ENCODE measurements at regions not wholly inside any gene's neighbourhood (a gene's known extent, or its start where the extent isn't known, plus 50 kb on each side); places are given as distances from the start of the nearest gene placed in this dataset.

DNA sequence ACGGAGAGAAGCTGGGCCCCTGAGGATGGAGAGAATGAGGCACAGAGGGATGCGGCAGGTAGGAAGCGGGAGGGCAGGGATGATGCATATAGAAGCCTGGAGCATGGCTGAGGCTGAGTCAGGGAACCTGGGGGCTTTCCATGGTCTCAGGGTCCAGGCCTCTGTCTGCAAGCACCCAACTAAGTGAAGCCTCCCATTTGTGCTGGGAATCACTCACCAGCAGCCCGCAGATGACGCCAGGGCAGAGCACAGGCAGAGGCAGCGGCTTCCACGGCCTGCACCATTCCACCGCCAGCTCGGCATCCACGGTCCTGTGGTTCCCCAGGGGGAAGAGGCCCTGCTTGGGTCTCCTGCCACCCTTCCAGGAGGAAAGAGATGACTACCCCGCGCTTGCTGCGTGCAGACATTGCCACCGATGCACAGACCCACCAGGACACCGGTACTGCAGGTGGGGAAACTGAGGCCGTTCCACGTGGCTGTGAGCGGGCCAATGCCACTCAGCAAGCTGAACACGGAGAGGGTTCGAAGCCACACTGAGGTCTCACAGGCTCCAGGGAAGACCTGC lies 75.5 kb downstream of the NCOR2 start:
- H3K4me1 ChIP-seq (ENCODE audit: insufficient read depth, low read length, poor library complexity, severe bottlenecking) = peaks cover 31% of the 10 kb centered on the region
- CTCF ChIA-PET (ENCODE audit: unreplicated experiment) = no interaction called here
- TF ChIP-seq EZH2phosphoT487 (IDR thresholded peaks at IDR 0.05; ENCODE audit: borderline replicate concordance, low read depth, low read length) = no peak
- TF ChIP-seq, protein P1, sequence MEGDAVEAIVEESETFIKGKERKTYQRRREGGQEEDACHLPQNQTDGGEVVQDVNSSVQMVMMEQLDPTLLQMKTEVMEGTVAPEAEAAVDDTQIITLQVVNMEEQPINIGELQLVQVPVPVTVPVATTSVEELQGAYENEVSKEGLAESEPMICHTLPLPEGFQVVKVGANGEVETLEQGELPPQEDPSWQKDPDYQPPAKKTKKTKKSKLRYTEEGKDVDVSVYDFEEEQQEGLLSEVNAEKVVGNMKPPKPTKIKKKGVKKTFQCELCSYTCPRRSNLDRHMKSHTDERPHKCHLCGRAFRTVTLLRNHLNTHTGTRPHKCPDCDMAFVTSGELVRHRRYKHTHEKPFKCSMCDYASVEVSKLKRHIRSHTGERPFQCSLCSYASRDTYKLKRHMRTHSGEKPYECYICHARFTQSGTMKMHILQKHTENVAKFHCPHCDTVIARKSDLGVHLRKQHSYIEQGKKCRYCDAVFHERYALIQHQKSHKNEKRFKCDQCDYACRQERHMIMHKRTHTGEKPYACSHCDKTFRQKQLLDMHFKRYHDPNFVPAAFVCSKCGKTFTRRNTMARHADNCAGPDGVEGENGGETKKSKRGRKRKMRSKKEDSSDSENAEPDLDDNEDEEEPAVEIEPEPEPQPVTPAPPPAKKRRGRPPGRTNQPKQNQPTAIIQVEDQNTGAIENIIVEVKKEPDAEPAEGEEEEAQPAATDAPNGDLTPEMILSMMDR (conservative IDR thresholded peaks at IDR 0.05; ENCODE audit: low read length) = no peak
- no peak overlapping the region for H3K4me2 ChIP-seq (ENCODE audit: low read length)
- no peak overlapping the region for H3K27ac ChIP-seq (ENCODE audit: low read depth, low read length, poor library complexity, severe bottlenecking)
- peaks cover 8% of the 10 kb centered on the region; the same call in 1 of the 2 replicates for H3K36me3 ChIP-seq (ENCODE audit: insufficient read depth, low read length)
- no peaks in the 10 kb centered on the region for H3K79me2 ChIP-seq (ENCODE audit: insufficient read depth, low read depth, low read length)
- H4K20me1 ChIP-seq (ENCODE audit: insufficient read depth, low read length) = 0 out of 2 replicates have a peak, but pooled peaks cover 2% of the 10 kb centered on the region
- H2AFZ ChIP-seq (ENCODE audit: low read length) = no peak overlapping the region
- POLR2A ChIA-PET = interaction anchor here (0.6 kb wide), 2 partner anchors 8 to 20 kb away, joined by 3 to 4 read pairs; no protein-coding TSS in a partner anchor
- intact Hi-C loops (cut with micrococcal nuclease; ENCODE audit: unreplicated experiment) = no loop called here
- H3K9me2 ChIP-seq (ENCODE audit: insufficient read depth, low read length) = no peaks in the 10 kb centered on the region
- DNase-seq (ENCODE audit: low spot score) = no peak
- no TSS peak for BruUV-seq (replicated peaks)
- no peaks in the 10 kb centered on the region for H3K9me3 ChIP-seq (ENCODE audit: low read length)
- H3K4me3 ChIP-seq (ENCODE audit: low read depth, low read length, poor library complexity, severe bottlenecking) = no peak overlapping the region

DNA sequence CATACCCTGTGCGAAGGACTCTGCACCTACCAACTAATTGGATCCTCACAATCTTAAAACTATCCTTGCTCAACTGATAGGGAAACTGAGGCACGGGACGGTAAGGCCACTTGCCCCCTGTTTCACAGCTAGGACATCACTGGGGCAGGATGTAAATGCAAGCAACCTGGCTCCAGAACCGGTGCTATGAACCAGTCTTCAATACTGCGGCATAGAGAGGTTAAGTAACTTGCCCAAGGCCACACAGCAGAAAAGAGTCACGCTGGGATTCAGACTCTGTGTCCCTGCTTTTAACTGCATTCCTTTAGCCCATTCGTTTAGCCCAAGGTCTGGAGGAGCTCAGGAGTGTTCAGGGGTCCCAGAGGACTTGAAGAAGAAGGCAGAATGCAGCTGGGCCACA lies 76.1 kb downstream of the NCOR2 start:
- no peaks in the 10 kb centered on the region for H3K9me3 ChIP-seq (ENCODE audit: low read length)
- H3K36me3 ChIP-seq (ENCODE audit: insufficient read depth, low read length) = peaks cover 8% of the 10 kb centered on the region; the same call in 1 of the 2 replicates
- ChIA-PET POLR2A (interaction anchor here (0.6 kb wide), 1 partner anchor 8 kb away, joined by 3 read pairs; no protein-coding TSS in a partner anchor), CTCF (ENCODE audit: unreplicated experiment) (no interaction called here)
- no peak overlapping the region for H3K27ac ChIP-seq (ENCODE audit: low read depth, low read length, poor library complexity, severe bottlenecking)
- no peak for DNase-seq (ENCODE audit: low spot score)
- no TSS peak for BruUV-seq (replicated peaks)
- no peak overlapping the region for H3K4me2 ChIP-seq (ENCODE audit: low read length)
- H3K79me2 ChIP-seq (ENCODE audit: insufficient read depth, low read depth, low read length) = no peaks in the 10 kb centered on the region
- H3K4me1 ChIP-seq (ENCODE audit: insufficient read depth, low read length, poor library complexity, severe bottlenecking) = peaks cover 31% of the 10 kb centered on the region
- TF ChIP-seq EZH2phosphoT487 (IDR thresholded peaks at IDR 0.05; ENCODE audit: borderline replicate concordance, low read depth, low read length) = no peak
- TF ChIP-seq, protein P1 (conservative IDR thresholded peaks at IDR 0.05; ENCODE audit: low read length) = no peak
- H4K20me1 ChIP-seq (ENCODE audit: insufficient read depth, low read length) = no peaks in the 10 kb centered on the region
- no peaks in the 10 kb centered on the region for H3K9me2 ChIP-seq (ENCODE audit: insufficient read depth, low read length)
- no peak overlapping the region for H3K4me3 ChIP-seq (ENCODE audit: low read depth, low read length, poor library complexity, severe bottlenecking)
- intact Hi-C loops (cut with micrococcal nuclease; ENCODE audit: unreplicated experiment) = no loop called here
- no peak overlapping the region for H2AFZ ChIP-seq (ENCODE audit: low read length)

DNA sequence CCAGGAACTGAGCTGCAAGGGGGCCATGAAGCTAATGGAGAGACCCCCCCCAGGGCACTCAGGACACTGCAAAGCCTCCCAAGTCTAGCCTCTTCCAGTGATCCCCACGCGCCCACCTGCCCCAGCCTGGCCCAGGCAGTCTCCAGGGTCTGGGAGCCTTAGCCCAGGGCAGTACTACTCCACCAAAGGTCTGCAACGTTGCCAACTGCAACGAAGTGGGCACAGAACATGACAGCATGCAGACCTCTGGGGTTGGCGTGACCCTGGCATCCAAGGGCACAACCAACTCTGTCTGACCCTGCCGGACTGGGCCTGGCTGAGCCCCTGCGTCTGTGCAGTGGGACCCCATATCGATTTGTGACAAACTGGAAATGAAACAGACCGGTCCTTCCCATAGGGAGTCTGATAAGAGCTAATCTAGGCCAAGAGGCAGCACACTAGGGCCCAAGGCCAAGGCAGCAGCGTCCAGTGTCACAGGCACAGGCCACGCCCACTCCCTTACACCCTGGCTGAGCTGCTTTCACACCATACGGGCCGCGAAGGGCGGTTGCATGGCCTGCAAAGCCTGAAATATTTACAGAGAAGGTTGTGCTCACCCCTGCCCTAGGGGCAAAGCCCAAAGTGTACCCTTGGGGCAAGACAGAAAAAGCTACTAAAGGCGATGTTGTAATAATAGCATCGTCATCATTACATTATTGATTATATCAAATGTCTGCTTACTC lies 76.7 kb downstream of the NCOR2 start:
- Histone ChIP-seq H4K20me1 (ENCODE audit: insufficient read depth, low read length) (no peaks in the 10 kb centered on the region), H3K4me3 (ENCODE audit: low read depth, low read length, poor library complexity, severe bottlenecking) (no peak overlapping the region), H3K79me2 (ENCODE audit: insufficient read depth, low read depth, low read length) (no peaks in the 10 kb centered on the region), H3K36me3 (ENCODE audit: insufficient read depth, low read length) (peaks cover 8% of the 10 kb centered on the region; the same call in 1 of the 2 replicates), H3K4me1 (ENCODE audit: insufficient read depth, low read length, poor library complexity, severe bottlenecking) (peaks cover 28% of the 10 kb centered on the region), H3K27ac (ENCODE audit: low read depth, low read length, poor library complexity, severe bottlenecking) (no peak overlapping the region), H2AFZ (ENCODE audit: low read length) (no peak overlapping the region), H3K4me2 (ENCODE audit: low read length) (no peak overlapping the region), H3K9me3 (ENCODE audit: low read length) (no peaks in the 10 kb centered on the region), H3K9me2 (ENCODE audit: insufficient read depth, low read length) (no peaks in the 10 kb centered on the region)
- intact Hi-C loops (cut with micrococcal nuclease; ENCODE audit: unreplicated experiment) = no loop called here
- CTCF ChIA-PET (ENCODE audit: unreplicated experiment) = no interaction called here
- no peak for TF ChIP-seq EZH2phosphoT487 (IDR thresholded peaks at IDR 0.05; ENCODE audit: borderline replicate concordance, low read depth, low read length)
- TF ChIP-seq, protein P1 (conservative IDR thresholded peaks at IDR 0.05; ENCODE audit: low read length) = no peak
- no TSS peak for BruUV-seq (replicated peaks)
- POLR2A ChIA-PET = no interaction called here
- no peak for DNase-seq (ENCODE audit: low spot score)

Data from OCI-LY7 (cell line).